ENCODE measurements at regions not wholly inside any gene's neighbourhood (a gene's known extent, or its start where the extent isn't known, plus 50 kb on each side); places are given as distances from the start of the nearest gene placed in this dataset.

DNA sequence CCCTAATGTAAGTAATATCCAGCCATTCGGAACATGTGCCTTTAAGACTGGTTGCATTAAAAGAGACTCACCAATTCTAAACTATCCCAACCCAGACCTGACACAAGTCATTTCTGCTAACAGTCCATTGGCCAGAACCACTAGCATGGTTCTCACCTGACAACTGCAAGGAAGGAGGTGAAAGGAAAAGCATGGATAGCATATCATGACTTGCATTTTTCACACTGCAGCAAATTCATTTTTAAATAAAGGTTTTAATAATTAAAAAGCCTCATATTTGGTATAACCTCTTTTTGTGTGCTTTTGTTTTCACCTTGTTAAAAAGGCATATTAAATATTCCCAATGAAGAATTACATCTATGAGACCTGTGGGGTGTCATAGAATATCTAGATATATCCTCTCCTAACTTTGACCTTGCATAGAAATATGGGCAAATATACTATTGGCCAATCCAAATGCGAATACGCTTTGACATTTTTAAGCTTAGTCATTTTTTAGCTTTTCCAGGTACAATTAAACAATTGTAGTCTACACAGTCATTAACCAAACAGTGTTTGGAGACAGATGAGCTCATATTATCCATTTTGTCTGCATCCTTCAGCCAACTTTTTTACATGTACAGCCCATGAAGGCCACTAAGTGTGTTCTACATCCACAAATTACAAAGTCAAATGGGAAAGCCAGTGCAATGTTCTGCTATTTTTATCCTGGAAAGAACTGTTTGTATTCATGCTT lies 295.3 kb downstream of the PDGFC start:
- DNase-seq = no peak
- Mint-ChIP-seq H3K4me3 (no peak overlapping the region), H3K27me3 (ENCODE audit: insufficient read depth) (no peaks in the 10 kb centered on the region), H3K9me3 (no peaks in the 10 kb centered on the region), H3K4me1 (ENCODE audit: low read depth) (peaks cover 32% of the 10 kb centered on the region), H3K36me3 (ENCODE audit: low read depth) (0 out of 2 replicates have a peak, but pooled peaks cover 6% of the 10 kb centered on the region), H3K27ac (no peak overlapping the region)
- TF ChIP-seq, protein P1, sequence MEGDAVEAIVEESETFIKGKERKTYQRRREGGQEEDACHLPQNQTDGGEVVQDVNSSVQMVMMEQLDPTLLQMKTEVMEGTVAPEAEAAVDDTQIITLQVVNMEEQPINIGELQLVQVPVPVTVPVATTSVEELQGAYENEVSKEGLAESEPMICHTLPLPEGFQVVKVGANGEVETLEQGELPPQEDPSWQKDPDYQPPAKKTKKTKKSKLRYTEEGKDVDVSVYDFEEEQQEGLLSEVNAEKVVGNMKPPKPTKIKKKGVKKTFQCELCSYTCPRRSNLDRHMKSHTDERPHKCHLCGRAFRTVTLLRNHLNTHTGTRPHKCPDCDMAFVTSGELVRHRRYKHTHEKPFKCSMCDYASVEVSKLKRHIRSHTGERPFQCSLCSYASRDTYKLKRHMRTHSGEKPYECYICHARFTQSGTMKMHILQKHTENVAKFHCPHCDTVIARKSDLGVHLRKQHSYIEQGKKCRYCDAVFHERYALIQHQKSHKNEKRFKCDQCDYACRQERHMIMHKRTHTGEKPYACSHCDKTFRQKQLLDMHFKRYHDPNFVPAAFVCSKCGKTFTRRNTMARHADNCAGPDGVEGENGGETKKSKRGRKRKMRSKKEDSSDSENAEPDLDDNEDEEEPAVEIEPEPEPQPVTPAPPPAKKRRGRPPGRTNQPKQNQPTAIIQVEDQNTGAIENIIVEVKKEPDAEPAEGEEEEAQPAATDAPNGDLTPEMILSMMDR (IDR thresholded peaks at IDR 0.05) = no peak

DNA sequence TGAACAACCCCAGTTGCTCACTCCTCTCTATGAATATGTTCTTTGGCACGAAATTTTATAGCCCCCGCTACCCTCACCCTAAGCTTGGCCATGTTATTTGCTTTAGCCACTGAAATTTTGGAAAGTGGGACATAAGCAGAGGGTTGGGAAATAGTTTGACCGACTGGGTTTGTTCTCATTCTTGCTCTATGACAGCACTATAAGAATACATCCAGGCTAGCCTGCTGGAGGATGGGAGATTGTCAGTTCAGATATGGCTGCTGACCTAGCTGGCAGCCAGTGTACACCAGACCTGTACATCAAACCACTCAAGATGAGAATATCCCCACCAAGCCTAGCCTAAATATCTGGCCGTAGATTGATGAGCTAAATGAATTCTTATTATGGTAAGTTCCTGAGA lies 298.1 kb downstream of the PDGFC start:
- Mint-ChIP-seq H3K27me3 (ENCODE audit: insufficient read depth) (no peaks in the 10 kb centered on the region), H3K36me3 (ENCODE audit: low read depth) (0 out of 2 replicates have a peak, but pooled peaks cover 5% of the 10 kb centered on the region), H3K4me1 (ENCODE audit: low read depth) (peaks cover 19% of the 10 kb centered on the region), H3K9me3 (no peaks in the 10 kb centered on the region), H3K27ac (no peak overlapping the region), H3K4me3 (no peak overlapping the region)
- TF ChIP-seq, protein P1 (IDR thresholded peaks at IDR 0.05) = no peak
- DNase-seq = peak; percentile 48

DNA sequence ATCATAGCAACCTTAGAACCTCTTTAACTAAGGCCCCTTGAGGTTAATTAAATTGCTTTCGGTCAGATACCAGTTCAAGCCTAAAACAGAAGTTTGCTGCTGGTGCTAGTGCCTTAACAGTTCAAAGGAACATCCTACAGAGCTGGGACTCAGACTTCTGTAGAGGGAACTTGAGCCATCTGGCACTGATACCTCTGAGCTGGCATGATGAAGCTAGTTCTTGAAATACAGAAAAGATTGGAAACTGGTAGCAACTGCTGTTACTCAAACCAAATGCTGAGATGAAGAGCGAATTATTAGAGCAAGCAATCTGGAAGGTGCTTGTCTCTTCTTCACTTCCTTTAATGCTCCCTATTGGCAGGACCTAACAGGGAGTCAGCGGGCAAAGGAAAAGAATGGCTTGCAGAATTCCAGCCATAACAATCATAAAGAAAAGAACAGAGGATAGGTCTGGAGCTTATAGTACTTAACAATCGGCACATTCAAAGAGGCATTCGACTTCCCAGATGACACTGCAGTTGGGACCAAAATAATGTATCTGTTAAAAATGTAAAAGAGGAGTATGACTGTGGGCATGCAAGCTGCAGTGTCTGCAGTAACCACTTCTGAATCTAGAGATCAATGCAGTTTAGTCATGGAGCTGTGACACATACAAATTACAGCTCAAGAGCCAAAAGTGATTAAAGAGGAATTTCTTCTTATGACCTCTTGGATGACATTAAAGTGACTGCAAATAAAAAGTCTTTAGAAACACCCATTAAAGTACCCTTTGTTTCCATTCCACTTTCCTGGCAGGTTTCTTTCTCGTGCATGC lies 298.9 kb downstream of the PDGFC start:
- Mint-ChIP-seq H3K4me3 (no peak overlapping the region), H3K4me1 (ENCODE audit: low read depth) (peaks cover 22% of the 10 kb centered on the region), H3K27ac (no peak overlapping the region), H3K9me3 (no peaks in the 10 kb centered on the region), H3K27me3 (ENCODE audit: insufficient read depth) (no peaks in the 10 kb centered on the region), H3K36me3 (ENCODE audit: low read depth) (0 out of 2 replicates have a peak, but pooled peaks cover 5% of the 10 kb centered on the region)
- DNase-seq = peak; percentile 81
- TF ChIP-seq, protein P1 (IDR thresholded peaks at IDR 0.05) = no peak

DNA sequence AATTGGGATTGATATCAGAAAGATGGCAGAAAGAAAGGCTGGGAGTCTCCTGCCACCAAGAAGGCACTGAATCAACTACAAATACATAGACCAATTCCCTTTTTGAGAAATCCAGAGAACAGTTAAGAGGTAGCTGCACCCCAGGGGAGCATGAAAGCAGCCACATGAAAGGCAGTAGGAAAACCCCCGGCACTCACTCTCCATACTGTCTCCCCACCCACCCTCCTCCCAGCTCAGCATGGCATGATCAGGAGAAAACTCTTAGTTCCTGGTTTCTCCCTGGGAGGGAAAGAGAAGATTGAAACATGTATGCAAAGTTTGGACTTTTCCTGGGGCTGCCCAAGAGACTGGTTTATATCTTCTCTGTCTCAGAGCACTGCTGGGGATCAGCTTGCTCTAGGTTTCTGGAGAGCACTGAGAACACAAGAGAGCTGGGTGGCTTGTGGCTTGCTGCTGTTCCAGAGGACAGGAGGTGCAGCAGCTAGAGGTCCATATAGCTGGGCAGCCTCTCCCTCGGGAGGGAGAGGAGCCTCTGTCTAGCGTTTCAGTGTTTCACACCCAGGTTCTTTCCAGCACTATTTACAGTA lies 305.7 kb downstream of the PDGFC start:
- Mint-ChIP-seq H3K27me3 (ENCODE audit: insufficient read depth) (no peaks in the 10 kb centered on the region), H3K36me3 (ENCODE audit: low read depth) (0 out of 2 replicates have a peak, but pooled peaks cover 5% of the 10 kb centered on the region), H3K4me3 (no peak overlapping the region), H3K9me3 (no peaks in the 10 kb centered on the region), H3K27ac (no peak overlapping the region), H3K4me1 (ENCODE audit: low read depth) (peaks cover 21% of the 10 kb centered on the region)
- no peak for DNase-seq
- TF ChIP-seq, protein P1 (IDR thresholded peaks at IDR 0.05) = no peak

DNA sequence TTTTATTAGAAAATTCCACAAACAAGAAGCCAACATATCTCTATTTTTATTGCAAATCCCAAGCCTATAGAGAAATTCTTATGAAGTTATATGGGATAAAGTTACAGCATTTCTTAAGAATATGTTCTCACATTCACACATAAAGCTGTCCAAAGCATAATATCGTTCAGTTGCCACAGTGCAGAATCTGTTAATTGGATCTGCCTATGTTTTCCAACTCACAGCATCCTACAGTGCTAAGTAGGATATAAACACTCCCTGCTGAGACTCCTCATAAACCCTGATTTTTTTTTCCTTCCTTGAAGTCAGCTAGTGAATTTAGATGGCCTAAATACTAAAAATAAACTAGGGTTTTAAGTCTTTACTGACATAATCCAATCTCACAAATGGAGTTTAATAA lies 307.9 kb downstream of the PDGFC start:
- Mint-ChIP-seq H3K27ac (no peak overlapping the region), H3K4me1 (ENCODE audit: low read depth) (peaks cover 40% of the 10 kb centered on the region), H3K36me3 (ENCODE audit: low read depth) (no peaks in the 10 kb centered on the region; the same call in 1 of the 2 replicates), H3K4me3 (no peak overlapping the region), H3K9me3 (no peaks in the 10 kb centered on the region), H3K27me3 (ENCODE audit: insufficient read depth) (no peaks in the 10 kb centered on the region)
- TF ChIP-seq, protein P1 (IDR thresholded peaks at IDR 0.05) = no peak
- DNase-seq = no peak

All from HFFc6 (cell line).